ENCODE measurements at regions not wholly inside any gene's neighbourhood (a gene's known extent, or its start where the extent isn't known, plus 50 kb on each side); places are given as distances from the start of the nearest gene placed in this dataset.

DNA sequence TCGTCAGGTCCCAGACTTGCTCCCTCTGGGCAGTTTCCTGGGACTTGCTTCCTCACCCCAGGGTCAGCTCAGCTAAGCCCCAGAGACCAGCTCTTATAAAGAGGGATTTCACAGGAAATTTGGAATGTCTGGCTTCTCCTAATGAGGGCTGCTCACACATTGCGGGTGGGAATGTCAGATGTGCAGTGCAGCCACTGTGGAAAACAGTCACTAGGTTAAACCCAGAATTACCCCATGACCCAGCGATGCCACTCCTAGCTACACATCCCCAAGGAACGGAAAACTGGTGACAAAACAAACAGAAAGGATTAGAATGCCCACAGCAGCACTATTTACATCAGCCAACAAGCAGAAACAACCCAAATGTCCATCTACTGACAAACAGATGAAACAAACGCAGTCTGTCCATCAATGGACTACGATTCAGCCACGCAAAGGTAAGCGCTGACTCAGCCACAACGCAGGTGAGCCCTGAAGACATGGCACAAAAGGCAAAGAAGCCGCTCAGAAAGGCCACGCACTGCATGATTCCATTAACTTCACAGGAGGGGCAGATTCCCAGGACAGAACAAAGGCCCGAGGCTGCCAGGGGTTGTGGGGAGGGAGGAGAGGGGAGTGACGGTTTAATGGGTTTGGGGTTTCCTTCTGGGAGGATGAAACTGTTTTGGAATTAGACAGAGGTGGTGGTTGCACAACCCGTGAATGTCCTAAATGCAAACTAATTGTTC lies 63.0 kb downstream of the NCOR2 start:
- DNase-seq = no peak

DNA sequence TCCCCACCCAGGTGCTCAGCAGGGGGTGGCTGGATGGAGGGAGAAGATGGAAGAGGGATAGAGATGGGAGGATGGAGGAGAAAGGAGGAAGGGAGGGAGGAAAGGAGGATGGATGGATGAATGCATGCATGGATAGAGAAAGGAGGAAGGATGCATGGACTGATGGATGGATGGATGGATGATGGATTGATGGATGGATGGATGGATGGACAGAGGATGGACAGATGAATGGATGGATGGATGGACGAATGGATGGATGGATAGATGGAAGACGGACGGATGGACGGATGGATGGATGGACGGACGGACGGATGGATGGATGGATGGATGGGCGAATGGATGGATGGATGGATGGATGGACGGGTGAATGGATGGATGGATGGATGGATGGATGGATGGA lies 64.1 kb downstream of the NCOR2 start:
- no peak for DNase-seq

DNA sequence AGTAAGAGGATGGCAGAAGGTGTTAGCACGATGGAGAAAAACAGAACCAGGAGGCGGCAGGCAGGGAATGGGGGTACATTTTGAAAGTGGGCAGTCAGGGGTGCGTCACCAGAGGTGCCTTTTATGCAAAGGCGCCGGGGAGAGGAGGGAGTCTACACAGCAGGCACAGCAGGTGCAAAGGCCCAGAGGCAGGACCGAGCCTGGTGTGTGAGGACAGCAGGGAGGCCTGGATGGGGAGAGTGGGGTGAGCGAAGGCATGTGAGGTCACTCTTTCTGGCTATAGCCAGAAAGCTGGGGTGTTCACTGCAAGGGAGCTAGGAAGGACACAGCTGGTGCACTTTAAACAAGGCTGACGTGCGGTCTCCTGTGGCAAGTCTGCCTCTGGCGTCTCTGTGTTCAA lies 65.0 kb downstream of the NCOR2 start:
- no peak for DNase-seq

DNA sequence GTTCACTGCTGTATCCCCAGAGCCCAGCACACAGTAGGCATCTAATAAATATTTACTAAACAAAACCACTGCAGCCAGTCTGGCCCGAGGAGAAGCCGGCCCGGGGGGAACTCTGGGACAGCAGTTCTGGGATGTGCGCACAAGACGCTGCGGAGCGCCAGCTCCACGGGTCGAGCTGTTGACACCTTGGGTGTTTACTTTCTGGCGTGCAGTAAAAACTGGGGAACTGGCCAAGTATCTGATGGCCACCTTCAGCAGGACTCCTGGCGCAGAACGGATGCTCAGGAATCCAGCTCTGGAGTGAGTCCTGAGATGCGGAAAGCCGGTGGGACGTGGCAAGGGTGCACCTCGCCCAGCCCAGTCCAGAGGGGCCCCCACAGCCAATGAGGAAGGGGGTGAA lies 65.6 kb downstream of the NCOR2 start:
- no peak for DNase-seq

DNA sequence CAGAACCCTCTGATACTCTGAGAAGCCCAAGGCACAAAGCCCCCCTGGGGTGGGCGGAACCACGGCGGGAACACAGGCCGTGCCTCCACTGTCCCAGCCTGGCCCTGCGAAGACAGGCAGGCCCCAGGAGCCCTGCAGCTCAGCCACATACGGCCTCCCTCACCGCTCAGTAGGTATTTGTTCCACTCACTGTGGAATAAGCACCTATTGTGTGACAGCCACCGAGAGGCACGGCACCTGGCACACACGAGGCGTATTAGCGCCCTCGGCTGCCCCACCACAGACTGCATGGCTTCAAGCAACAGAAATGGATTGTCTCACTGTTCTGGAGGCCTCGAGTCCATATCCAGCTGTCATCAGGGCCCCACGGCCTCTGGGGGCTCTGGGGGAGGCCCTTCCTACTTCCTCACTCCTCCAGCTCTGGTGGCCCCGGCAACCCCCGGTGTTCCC lies 66.3 kb downstream of the NCOR2 start:
- DNase-seq = no peak

DNA sequence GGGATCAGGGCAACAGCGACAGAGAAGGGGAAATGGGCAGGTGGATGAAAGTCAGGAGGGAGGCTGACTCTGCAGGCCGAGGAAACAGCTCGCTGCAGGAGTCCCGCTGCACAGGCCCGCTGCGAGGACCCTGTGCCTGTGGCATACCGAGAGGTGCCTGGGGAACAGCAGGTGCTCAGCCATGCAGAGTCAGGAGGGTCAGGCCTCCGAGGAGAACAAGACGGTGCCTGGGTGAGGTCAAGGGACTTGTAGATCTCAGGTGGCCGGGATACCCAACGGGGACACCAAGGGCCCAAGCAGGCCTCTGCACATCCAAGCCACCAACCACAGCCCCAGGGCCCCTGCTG lies 67.5 kb downstream of the NCOR2 start:
- no peak for DNase-seq

DNA sequence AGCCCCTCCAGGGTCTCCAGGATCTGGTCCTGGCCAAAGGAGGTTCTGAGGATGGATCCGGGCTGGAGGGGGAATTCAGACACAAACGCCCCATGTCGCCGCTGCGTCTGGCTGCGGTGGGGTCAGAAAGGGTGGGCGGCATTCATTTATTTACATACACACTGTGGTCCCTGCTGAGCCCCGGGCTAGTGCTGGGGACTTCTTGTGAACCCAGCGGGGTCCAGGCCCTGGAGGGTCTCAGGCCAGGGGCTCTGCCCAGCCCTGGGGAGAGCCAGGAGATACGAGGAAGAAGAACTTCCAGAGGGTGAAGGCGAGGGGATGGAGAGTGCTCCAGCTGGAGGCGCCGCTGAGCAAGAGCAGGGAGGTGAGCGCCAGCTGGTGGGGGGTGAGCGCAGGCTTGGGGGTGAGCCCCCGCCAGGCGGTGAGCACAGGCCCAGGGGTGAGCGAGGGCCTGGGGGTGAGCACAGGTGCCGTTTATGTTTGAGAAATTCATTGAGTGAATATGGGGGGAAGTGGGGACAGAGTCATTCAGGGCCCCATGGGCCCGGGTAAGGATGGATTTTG lies 68.1 kb downstream of the NCOR2 start:
- no peak for DNase-seq

DNA sequence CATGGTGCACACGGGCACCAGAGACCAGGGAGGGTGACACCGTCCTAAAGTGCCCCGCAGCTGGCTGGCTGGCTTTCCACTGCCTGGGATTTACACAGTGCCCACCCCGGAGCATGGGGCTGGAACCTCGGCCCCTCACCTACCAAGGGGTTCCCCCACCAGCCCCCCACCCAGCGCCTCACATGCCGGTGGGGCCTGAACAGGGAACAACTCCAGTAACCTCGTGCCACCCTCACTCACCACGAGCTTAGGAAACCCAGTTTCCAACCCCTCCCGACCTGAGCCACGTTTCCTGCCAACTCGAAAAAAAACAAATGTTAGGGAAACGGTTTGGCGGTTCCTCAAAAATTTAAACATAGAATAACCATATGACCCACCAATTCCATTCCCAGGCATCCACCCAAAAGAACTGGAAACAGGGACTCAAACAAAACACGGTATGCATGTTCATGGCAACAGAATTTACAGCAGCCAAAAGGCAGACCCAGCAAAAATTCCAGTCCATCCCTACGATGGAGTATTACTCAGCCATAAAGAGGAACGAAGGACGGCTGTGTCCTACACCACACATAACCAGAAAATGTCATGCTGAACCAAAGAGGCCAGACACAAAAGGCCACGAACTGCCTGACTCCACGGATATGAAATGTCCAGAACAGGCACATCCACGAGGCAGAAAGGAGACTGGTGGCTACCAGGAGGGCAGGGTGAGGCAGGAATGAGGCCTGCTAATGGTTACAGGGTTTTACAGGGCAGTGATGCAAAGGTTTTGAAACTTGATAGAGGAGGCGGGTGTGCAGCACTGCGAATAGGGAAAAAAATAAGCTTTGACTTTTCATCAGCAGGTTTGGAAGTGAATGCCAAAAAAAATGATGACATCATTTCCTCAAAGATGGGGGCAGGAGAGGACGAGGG lies 68.9 kb downstream of the NCOR2 start:
- DNase-seq = no peak

DNA sequence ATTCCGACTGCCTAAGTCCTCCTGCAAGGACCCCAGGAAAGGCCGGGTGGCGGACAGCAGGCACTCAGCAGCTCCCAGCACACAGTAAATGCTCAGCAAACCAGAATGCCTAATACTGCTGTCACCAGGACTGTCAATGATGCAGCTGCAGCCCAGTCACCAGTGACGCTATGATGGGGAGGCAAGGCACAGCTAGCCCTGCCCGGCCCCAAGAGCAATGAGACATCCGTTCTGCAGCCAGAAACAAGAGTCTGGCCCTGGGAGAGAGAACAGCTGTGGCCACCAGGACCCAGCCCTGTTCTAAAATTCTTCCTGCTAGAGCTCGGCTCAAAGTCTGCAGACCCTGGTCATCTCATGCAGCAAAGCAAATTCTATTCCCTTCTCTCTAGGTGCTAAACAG lies 69.8 kb downstream of the NCOR2 start:
- DNase-seq = no peak

DNA sequence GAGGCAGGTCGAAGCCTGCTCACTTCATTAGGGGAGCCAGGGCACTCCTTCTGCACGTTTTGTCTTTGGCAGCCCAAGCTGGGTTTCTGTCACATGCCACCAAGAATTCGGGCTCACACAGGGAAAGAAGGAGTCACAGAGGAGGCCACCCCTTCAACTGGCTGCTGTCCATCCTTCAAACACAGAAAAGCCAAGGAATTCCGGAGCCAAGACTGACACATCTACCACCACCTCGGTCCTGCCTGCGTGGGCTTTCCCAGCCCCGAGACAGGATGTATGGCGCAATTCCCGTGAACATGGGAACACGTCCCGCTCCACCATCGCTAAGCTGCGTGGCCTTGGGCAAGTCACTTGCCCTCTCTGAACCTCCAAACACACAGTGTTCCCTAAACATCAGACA lies 70.4 kb downstream of the NCOR2 start:
- no peak for DNase-seq

DNA sequence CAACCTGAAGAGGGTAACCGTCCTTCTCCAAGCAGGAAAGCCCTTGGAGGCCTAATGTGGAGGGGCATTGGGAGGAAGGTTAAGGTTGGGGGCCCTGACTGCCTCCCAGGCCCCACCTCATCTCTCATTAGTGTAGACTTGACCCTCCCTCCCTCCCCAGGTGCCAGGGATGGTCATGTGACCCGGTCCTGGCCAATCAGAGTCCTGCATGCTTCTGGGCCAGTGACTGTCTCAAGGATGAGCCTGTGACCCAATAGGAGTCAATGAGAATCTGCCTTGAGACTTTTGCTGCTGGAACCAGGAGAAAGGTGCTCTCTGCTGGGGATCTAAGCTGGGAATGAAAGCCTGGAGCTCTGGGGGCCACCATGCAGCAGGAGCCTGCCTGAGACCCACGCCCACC lies 70.8 kb downstream of the NCOR2 start:
- DNase-seq = no peak

DNA sequence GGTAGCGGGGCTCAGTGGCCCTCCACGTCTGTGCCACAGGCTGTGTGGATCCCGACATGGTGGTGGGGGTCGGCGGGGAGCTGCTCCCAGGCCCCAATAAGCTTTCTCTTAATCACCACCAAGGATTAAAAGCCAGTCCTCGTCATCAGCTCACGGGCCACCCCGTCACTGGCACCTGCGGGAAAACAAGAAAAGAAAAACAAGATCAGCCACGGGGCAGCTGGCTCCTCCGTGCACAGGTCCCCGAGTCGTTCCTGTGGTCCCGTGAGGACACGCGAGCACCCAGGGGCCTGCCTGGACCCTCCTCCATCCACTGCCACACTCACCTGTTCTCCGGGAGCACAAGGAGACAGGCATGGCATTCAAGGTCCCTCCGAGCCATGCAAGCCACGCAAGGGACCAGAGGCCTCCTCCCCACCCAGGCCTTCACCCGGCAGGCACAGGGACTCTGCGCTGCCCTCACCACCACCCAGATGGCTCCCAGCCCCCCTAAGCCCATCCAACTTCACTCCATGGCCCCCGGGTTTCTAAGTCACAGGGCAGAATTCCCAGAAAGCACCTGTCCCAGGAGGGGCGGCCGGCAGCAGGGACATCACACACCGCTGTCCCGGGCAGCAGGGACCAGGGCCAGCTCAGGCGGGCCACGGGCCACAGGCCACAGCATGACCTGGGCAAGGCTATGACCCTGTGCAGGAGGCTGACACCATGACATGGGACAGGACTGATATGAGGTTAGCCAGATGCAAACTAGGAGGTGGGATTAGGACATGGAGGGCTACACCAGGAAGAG lies 72.0 kb downstream of the NCOR2 start:
- DNase-seq = no peak

DNA sequence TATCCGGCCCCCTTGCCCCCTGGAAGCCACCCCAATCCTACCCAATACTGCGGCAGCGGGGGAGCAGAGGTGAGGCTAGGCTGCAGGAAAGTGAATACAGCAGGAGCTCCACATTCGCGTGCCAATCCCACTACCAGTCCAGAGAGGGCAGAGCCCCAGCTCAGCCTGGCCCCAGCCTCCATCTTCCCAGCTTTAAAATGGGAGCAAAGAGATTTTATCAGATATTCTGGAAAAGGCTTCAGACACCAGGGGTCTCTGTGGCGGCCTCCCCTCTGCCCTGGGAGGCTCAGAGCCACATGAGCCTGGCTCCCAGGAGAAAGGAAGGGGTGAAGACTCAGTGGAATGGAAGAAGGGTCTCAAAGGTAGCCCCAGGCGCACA lies 72.7 kb downstream of the NCOR2 start:
- no peak for DNase-seq

DNA sequence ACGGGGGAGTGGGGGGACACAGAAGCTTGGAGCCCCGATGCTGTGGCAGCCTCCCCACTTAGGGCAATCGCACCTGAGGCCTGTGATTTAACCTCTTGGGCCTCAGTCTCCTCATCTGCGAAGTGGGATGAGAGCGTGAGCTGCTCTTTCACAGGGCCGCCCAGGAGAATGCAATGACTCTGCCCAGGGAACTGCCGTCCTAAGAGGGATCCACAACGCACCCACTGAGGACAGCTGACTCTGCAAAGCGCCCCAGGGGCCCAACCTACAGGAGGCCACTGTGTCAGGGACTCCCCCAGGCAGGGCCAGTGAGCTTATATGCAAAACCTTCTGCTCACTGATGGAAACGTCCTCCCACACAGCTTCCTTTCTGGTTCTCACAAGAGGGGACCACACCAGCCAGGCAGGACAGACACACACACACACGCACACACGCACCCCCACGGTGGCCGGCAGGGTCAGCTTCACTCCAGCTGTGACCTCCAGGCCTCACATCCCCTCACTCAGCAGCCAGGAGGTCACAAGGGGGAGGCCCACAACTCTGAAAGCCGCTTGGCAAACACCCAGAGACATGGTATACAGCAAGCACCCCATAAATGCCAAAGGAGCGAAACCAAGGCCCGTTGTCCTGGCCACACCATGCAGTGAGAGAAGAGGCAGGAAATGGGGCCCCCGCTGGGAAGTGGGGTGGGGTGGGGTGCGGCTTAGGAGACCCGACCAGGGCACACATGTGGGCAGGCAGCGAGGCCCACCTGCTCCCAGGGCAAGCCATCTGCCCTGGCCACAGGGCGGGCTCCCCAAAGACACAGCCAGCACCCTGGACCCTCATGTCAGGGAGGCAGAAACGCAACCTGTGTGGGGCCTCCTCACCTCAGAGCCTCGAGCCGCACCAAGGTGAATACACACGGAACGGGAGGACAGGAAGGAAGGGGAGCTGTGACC lies 73.3 kb downstream of the NCOR2 start:
- no peak for DNase-seq

DNA sequence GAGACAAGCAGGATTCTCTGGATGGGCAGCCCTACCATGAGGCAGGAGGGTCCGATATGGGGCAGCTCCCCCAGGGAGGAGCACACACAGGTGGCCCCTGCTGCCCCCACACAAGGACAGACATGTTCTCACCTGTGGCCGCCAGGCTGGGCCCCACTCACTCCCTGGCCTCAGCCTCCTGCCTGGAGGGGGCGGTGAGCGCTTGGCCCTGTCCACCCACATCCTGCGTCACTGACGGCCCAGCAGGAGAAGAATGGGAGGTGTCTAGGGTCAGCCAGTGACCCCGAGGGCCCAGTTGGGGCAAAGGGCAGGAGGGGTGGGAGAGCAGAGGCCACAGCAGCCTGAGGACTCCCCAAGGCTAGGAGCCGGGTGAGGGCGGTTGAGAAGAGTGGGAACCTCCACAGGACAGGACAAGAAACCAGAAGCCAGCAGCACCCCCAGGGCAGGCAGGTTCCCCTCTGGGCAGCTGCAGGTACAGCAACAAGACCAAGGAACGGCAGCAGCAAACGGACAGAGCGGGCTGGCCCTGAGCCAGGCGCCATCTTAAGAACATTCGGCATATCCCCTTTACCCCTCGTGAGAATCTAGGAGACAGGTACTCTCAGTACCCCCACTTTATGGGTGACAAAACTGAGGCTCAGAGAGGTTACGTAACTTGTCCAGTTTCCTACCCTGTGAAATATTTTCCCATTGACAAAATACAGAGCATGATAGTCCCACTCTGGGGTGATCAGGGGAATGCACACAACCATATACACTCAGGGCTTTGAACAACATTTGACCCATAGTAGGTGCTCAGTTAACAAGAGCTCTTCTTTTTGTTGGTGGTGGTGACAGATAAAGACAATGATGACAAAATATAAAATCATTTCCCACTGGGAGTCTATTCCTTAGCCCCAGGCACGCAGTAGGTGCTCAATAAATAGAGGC lies 74.3 kb downstream of the NCOR2 start:
- DNase-seq = no peak

DNA sequence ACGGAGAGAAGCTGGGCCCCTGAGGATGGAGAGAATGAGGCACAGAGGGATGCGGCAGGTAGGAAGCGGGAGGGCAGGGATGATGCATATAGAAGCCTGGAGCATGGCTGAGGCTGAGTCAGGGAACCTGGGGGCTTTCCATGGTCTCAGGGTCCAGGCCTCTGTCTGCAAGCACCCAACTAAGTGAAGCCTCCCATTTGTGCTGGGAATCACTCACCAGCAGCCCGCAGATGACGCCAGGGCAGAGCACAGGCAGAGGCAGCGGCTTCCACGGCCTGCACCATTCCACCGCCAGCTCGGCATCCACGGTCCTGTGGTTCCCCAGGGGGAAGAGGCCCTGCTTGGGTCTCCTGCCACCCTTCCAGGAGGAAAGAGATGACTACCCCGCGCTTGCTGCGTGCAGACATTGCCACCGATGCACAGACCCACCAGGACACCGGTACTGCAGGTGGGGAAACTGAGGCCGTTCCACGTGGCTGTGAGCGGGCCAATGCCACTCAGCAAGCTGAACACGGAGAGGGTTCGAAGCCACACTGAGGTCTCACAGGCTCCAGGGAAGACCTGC lies 75.5 kb downstream of the NCOR2 start:
- DNase-seq = no peak

DNA sequence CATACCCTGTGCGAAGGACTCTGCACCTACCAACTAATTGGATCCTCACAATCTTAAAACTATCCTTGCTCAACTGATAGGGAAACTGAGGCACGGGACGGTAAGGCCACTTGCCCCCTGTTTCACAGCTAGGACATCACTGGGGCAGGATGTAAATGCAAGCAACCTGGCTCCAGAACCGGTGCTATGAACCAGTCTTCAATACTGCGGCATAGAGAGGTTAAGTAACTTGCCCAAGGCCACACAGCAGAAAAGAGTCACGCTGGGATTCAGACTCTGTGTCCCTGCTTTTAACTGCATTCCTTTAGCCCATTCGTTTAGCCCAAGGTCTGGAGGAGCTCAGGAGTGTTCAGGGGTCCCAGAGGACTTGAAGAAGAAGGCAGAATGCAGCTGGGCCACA lies 76.1 kb downstream of the NCOR2 start:
- DNase-seq = no peak

DNA sequence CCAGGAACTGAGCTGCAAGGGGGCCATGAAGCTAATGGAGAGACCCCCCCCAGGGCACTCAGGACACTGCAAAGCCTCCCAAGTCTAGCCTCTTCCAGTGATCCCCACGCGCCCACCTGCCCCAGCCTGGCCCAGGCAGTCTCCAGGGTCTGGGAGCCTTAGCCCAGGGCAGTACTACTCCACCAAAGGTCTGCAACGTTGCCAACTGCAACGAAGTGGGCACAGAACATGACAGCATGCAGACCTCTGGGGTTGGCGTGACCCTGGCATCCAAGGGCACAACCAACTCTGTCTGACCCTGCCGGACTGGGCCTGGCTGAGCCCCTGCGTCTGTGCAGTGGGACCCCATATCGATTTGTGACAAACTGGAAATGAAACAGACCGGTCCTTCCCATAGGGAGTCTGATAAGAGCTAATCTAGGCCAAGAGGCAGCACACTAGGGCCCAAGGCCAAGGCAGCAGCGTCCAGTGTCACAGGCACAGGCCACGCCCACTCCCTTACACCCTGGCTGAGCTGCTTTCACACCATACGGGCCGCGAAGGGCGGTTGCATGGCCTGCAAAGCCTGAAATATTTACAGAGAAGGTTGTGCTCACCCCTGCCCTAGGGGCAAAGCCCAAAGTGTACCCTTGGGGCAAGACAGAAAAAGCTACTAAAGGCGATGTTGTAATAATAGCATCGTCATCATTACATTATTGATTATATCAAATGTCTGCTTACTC lies 76.7 kb downstream of the NCOR2 start:
- DNase-seq = no peak

DNA sequence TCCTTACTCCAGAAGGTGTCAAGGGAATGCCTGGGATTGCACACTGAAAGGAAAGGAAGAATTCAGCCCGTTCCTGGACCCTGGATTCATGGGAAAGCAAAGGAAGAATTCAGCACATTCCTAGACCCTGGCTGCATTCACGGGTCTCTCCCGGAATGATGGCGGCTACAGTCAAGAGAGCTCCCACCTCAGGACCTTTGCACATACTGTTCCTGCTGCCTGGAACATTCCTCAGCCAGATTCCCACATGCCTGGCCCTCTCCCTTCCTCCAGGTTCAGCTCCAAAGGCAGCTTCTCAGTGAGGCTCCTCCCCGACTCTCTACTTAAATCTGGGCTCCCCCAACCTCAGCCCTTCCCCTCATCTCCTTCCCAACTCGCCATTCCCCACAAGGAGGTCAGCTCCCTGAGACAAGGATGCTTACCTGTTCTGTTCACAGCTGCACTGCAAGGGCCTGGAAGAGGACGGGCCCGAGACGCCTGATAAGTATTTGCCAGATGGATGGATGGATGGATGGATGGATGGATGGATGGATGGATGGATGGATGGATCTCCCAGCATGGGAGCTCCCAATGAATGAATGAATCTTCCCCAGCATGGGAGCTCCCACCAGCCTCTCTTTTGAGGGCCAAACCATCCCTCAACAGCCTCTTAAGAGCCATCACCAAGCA lies 77.4 kb downstream of the NCOR2 start:
- DNase-seq = no peak
